ENCODE measurements at regions not wholly inside any gene's neighbourhood (a gene's known extent, or its start where the extent isn't known, plus 50 kb on each side); places are given as distances from the start of the nearest gene placed in this dataset.

GRCh38 chr15:38171973-38172372, 80.7 kb upstream of the SPRED1 start:
- no peak for TF ChIP-seq POLR2AphosphoS5 (IDR thresholded peaks at IDR 0.05; ENCODE audit: borderline replicate concordance, low read depth, low read length)
- no peak for TF ChIP-seq EZH2 (IDR thresholded peaks at IDR 0.05)
- TF ChIP-seq FOXP2 (optimal IDR thresholded peaks at IDR 0.05; ENCODE audit: control extremely low read depth, extremely low read length, insufficient read depth), result no peak
